Testis (tissue), 2 donors: ENCODE measurements at regions not wholly inside any gene's neighbourhood (a gene's known extent, or its start where the extent isn't known, plus 50 kb on each side); places are given as distances from the start of the nearest gene placed in this dataset.

ENCODE experiments used
- POLR2A ChIP-seq: fragments of 450-650 bp; IDR thresholded peaks from one replicate; pipeline ENCODE4 v1.6.1; 2017; ENCODE audit warnings: antibody characterized with exemption, mild to moderate bottlenecking, moderate library complexity
- TF ChIP-seq, protein P1 (sequence below), 3 experiments: fragments of 450-650 bp in 2 of 3; fragments of 200-600 bp in 1 of 3; sonication (generic) in 1 of 3; IDR thresholded peaks; one replicate each; pipeline ENCODE4 v1.5.1; 2016 to 2019; ENCODE audit warnings: antibody characterized with exemption in 3 of 3, mild to moderate bottlenecking in 2 of 3, moderate library complexity in 1 of 3

DNA sequence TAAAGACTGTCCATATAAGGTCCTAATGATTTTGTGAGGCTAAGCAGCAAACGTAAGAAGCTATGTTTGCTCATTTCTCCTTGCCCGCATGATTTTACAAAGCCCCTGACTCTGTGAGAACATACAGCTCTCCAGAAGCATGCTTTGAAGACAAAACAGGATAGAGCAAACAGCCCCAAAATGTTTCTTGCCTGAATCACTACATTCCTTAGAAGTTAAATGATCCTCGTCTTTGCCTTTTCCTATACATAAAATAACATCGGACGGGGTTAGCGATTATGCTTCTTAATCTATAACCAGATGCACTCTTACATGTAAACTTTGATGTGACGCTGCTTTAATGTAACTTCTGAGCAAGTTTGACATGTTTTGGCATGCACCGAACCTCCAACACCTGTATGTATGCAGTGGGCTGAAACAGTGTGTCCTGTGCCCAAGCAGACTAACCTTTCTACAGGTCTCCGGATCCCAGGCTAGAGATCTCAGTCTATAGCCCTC, 353.7 kb downstream of the CETN3 start:
- TF ChIP-seq, protein P1, sequence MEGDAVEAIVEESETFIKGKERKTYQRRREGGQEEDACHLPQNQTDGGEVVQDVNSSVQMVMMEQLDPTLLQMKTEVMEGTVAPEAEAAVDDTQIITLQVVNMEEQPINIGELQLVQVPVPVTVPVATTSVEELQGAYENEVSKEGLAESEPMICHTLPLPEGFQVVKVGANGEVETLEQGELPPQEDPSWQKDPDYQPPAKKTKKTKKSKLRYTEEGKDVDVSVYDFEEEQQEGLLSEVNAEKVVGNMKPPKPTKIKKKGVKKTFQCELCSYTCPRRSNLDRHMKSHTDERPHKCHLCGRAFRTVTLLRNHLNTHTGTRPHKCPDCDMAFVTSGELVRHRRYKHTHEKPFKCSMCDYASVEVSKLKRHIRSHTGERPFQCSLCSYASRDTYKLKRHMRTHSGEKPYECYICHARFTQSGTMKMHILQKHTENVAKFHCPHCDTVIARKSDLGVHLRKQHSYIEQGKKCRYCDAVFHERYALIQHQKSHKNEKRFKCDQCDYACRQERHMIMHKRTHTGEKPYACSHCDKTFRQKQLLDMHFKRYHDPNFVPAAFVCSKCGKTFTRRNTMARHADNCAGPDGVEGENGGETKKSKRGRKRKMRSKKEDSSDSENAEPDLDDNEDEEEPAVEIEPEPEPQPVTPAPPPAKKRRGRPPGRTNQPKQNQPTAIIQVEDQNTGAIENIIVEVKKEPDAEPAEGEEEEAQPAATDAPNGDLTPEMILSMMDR (IDR thresholded peaks at IDR 0.05), result no peak
- no peak for TF ChIP-seq POLR2A
